HUDEP-2 (cell line): ENCODE measurements at regions not wholly inside any gene's neighbourhood (a gene's known extent, or its start where the extent isn't known, plus 50 kb on each side); places are given as distances from the start of the nearest gene placed in this dataset.
A peak's percentile ranks its signal among the peaks of the same experiment; 100 is the strongest.
"Not testable (repeated sequence)": the region's sequence is repeated elsewhere in the genome, so short reads cannot be mapped to it uniquely, and the experiment has no call there.

Experiments
- DNase-seq, 76 experiments: peaks; one replicate each; lab custom pipeline; 2025; ENCODE audit not compliant: unreplicated experiment in 76 of 76; lab: John Stamatoyannopoulos, UW

GRCh38 chr7:115654384-115655214, 376.0 kb downstream of the TFEC start:
- no peak for DNase-seq

- DNase-seq: no peak
These were observed 381.1 kb downstream of the TFEC start for GRCh38 chr7:115649429-115649828.

GRCh38 chr7:115647712-115648111, 382.9 kb downstream of the TFEC start:
- no peak for DNase-seq

GRCh38 chr7:115642194-115642593, 388.4 kb downstream of the TFEC start:
- DNase-seq: no peak

GRCh38 chr7:115638853-115639252, 391.7 kb downstream of the TFEC start:
- DNase-seq: no peak

- no peak for DNase-seq
These were observed 393.4 kb downstream of the TFEC start for GRCh38 chr7:115637128-115637527.

GRCh38 chr7:115635876-115636275, 394.7 kb downstream of the TFEC start:
- DNase-seq: no peak

GRCh38 chr7:115635376-115635775, 395.2 kb downstream of the TFEC start:
- no peak for DNase-seq

GRCh38 chr7:115634633-115635032, 395.9 kb downstream of the TFEC start:
- DNase-seq: peak in 1 of 76 experiments; percentile 4

- no peak for DNase-seq
These were observed 397.9 kb downstream of the TFEC start for GRCh38 chr7:115632636-115633035.

GRCh38 chr7:115631782-115632181, 398.8 kb downstream of the TFEC start:
- no peak for DNase-seq

GRCh38 chr7:115630049-115630448, 400.5 kb downstream of the TFEC start:
- DNase-seq: no peak

GRCh38 chr7:115618676-115619075, 411.9 kb downstream of the TFEC start:
- no peak for DNase-seq

- DNase-seq: no peak
These were observed 416.7 kb downstream of the TFEC start for GRCh38 chr7:115613836-115614235.

- DNase-seq: no peak
These were observed 427.1 kb downstream of the TFEC start for GRCh38 chr7:115603416-115603815.

- DNase-seq: no peak
These were observed 430.4 kb downstream of the TFEC start for GRCh38 chr7:115600207-115600606.

GRCh38 chr7:115599184-115599583, 431.4 kb downstream of the TFEC start:
- not testable (repeated sequence) for DNase-seq

GRCh38 chr7:115597220-115597619, 433.3 kb downstream of the TFEC start:
- not testable (repeated sequence) for DNase-seq

GRCh38 chr7:115593111-115593510, 437.5 kb downstream of the TFEC start:
- DNase-seq: no peak

- DNase-seq: no peak
These were observed 445.4 kb downstream of the TFEC start for GRCh38 chr7:115585015-115585718.

GRCh38 chr7:115582956-115583355, 447.6 kb downstream of the TFEC start:
- no peak for DNase-seq

- DNase-seq: no peak
These were observed 452.0 kb downstream of the TFEC start for GRCh38 chr7:115578576-115578975.
